LNCAP (cell line): ENCODE measurements at regions not wholly inside any gene's neighbourhood (a gene's known extent, or its start where the extent isn't known, plus 50 kb on each side); places are given as distances from the start of the nearest gene placed in this dataset.

Source experiments
- CTCF ChIP-seq: fragments of 450-650 bp; IDR thresholded peaks from 2 replicates; pipeline ENCODE4 v1.5.1; 2017; ENCODE audit warnings: mild to moderate bottlenecking

- no peak for TF ChIP-seq CTCF
Measured at GRCh38 chr5:38124321-38124720, 134.0 kb upstream of the EGFLAM start.

- TF ChIP-seq CTCF = no peak
Measured at GRCh38 chr5:38121420-38121819, 136.9 kb upstream of the EGFLAM start.

GRCh38 chr5:38119836-38120235 lies 138.5 kb upstream of the EGFLAM start:
- no peak for TF ChIP-seq CTCF

- no peak for TF ChIP-seq CTCF
Measured at GRCh38 chr5:38117784-38118479, 140.4 kb upstream of the EGFLAM start.

- TF ChIP-seq CTCF = no peak
Measured at GRCh38 chr5:38115318-38115827, 143.0 kb upstream of the EGFLAM start.

GRCh38 chr5:38113880-38114279 lies 144.5 kb upstream of the EGFLAM start:
- TF ChIP-seq CTCF = no peak

GRCh38 chr5:38113456-38113855 lies 144.9 kb upstream of the EGFLAM start:
- no peak for TF ChIP-seq CTCF

- TF ChIP-seq CTCF = no peak
Measured at GRCh38 chr5:38112938-38113337, 145.4 kb upstream of the EGFLAM start.
